GM10266 (cell line): ENCODE measurements at regions not wholly inside any gene's neighbourhood (a gene's known extent, or its start where the extent isn't known, plus 50 kb on each side); places are given as distances from the start of the nearest gene placed in this dataset.

Experiments
- DNase-seq: peaks from one replicate; pipeline ENCODE4 v3.0.0; 2012; ENCODE audit errors: extremely low spot score
- CTCF ChIP-seq: IDR thresholded peaks from 2 replicates; pipeline ENCODE4 v1.5.1; 2012; ENCODE audit warnings: mild to moderate bottlenecking, low read depth; ENCODE audit not compliant: control insufficient read depth, insufficient read depth; ENCODE audit errors: missing control alignments

DNA sequence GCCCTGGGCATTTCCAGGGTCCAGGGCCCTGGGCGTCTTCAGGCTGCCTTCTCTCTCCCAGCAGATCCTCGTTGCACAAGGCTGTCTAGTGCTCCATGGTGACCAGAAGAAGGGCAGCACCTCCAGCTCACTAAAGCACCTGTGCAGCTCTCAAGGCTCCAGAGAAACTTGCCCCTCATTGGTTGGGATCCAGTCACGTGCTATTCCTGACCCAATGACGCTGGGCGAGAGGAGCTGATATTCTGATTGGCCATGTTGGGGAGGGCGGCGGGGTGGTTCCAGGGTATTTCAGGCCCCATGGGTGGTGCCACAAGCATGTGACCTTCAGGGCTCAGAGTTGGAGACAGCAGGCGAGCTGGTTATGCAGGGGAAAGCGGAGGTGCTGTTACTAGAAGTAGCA is 309.1 kb downstream of the TOX3 start:
- TF ChIP-seq CTCF: no peak
- no peak for DNase-seq

- no peak for DNase-seq
- no peak for TF ChIP-seq CTCF
Observed at GRCh38 chr16:52235186-52235585, 311.8 kb downstream of the TOX3 start.

DNA sequence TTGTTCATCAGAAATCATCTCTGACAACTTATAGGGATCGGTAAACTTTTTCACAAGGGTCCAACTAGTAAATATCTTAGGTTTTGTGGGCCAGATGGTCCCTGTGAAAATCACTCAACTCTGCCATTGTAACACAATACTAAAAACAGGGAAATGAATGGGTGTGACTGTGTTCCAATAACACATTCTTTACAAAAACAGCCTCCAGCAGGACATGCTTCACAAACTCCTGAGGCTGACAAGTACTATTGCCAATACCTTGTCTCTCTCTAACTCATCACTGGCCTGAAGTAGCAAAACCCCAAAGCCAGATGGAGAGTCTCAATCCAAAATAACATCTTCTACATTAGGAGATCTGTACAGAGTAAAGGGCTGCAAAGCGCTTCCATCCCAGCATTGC is 312.3 kb downstream of the TOX3 start:
- TF ChIP-seq CTCF: no peak
- DNase-seq: no peak

- DNase-seq: no peak
- TF ChIP-seq CTCF: no peak
Observed at GRCh38 chr16:52229471-52229870, 317.5 kb downstream of the TOX3 start.

DNA sequence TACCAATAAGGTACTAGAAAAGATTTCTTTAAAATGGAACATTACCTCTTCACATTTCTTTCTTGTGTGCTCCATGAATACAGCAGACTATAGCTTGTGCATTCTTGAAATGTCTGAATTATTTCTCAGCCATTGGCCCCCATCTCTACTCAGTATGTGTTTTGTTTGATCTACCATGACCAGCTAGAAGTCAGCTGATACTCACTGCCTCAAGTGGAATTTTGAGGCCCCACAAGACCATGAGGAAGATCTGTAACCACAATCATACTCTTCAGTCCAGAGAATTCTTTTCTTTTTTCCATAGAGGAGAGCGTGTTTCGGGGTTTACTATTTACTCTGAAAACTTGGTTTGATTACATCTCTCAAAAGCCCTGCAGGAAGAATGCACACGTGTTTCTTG is 319.1 kb downstream of the TOX3 start:
- DNase-seq: no peak
- no peak for TF ChIP-seq CTCF

DNA sequence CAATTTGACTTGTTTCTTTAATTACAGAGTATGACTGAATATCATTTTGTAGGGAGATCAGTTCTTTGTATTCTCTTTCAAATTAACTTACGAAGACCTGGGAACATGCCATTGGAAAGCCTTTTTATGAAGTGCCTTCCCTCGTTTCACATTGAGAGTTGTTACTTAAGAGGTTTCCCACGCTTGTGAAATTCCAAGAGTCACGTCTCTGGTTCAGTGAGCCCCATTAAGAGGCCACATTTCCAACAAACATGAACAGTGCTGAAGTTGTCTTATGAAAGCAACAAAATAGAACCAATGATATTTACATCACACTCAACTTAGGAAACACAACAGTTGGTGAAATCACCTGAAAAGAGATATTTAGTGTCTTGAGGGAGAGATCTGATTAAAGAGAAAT is 334.1 kb downstream of the TOX3 start:
- no peak for TF ChIP-seq CTCF
- DNase-seq: no peak

DNA sequence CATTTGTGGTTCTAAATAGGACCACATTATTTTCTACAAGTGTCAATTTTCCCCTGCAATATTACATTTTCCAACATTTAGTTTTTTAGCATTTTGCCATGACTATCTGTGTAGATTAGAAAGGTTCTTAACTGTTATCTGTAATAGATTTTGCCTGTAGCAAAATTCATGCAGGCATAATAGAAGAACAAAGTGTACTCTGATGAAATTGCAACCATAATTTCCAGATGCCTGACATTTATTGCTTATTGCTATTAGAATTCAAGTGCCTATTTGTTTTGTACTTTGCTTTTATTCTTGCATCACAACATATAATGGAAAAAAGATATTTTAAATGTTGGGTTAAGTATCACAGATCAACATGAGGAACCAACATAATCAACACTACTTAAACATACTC is 337.7 kb downstream of the TOX3 start:
- DNase-seq: no peak
- TF ChIP-seq CTCF: no peak
